HG03097 (cell line): ENCODE measurements at regions not wholly inside any gene's neighbourhood (a gene's known extent, or its start where the extent isn't known, plus 50 kb on each side); places are given as distances from the start of the nearest gene placed in this dataset.

ENCODE experiments used
- ATAC-seq: cut with Tn5 transposase; IDR thresholded peaks from one replicate; pipeline ENCODE4 v1.9.1; 2021; ENCODE audit not compliant: unreplicated experiment, low FRiP score

DNA sequence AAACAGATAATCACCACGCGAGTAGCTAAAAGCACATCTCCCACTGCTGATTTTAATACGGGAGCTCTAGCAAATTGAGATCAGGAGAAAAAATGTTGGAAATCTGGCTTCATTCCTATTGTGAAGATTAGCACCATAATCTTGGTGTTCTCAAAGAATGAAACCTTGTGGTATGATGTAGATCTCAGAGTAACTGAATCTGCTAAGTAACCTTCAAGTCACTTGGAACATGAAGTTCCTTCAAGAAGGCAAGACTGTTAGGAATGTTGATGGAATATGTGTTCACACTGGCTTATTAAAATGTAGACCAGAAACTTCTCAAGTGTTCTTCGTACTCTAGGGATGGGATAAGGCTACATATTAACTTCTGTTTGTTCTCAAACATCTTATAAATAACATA lies 117.4 kb upstream of the CHRM3 start:
- ATAC-seq, result no peak

DNA sequence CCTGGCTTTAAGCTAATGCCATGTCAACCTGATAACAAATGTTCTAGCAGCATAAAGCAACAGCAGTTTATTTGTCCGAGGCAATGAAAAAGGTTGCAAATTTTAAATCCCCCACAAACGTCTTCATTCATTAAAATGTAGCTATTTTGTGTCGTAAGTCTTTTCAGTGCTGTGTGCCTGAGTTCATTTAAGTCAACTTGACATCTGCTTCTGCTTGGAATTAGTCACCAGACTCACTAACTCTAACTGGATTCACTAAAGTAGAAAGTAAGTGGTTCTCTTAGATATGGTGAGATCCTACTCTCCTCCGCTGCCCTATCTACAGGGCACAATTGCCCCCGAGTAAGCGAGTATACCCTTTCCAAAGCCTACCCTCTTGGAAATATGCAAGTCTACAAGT lies 118.4 kb upstream of the CHRM3 start:
- ATAC-seq, result no peak

DNA sequence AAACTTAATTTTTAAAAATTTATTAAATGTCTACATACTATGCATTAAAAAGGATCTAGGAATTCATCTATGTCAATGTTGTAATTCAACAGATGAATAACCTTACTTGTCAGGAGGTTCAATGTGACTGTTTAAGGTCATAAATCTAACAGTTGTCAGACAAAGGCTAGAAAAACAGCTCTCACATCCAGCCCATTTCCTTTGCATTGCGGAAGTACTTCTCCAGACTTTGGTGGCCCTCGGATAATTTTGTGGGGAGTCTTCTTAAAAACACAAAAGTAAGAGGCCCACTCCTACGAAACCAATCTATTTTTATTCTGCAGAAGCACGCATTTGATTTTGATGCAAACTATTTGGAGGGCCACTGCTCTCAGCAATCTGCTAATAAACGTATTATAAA lies 122.6 kb upstream of the CHRM3 start:
- no peak for ATAC-seq

DNA sequence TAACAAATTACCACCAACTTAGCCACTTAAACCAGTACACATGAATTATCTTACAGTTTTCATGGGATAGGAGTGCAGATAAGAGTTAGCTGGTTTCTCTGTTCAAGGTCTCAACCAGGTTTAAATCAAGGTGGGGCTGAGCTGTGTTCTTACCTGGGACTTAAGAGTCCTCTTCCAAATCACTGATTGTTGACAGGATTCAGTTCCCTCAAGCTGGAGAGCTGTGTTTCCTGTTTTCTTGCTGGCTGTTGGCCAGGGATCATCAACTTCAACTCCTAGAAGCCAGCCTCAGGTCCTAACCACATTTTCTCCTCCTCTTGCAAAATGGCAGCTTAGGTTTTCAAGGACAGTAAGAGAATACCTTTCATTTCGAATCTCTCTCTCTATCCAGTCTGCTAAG lies 123.8 kb upstream of the CHRM3 start:
- ATAC-seq, result no peak

DNA sequence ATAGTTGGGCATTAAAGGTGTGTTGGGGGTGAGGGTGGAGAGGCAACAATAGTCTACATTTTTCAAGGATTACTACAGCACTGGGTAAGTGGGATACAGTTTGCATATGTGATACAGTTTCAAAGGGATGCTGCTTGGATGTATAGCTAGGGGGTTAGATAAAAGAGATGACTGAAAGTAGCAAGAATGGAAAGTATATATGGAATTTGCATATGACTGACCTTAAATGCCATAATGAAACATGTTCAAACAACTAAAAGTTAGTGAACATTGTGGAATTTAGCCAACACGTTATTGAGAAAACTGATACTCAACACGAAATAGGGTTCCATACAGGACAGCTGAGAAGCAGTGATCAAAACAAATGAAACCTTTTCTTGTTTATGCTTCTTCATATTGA lies 124.8 kb upstream of the CHRM3 start:
- no peak for ATAC-seq

DNA sequence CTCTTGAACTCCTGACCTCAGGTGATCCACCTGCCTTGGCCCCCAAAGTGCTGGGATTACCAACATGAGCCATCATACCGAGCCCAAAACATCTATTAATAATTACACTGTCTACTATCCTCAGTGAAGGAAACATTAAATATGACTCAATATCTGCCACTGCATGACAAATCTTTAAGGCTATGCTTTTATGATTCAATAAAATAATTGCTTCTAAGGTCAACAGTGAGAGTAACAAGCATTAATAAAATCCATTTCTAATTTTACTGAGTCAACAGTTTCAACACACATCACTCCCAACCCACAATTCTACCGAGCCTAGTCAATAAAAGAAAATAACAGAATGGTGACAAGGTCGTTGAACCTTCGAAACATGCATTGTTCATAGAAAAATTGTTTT lies 125.5 kb upstream of the CHRM3 start:
- no peak for ATAC-seq

DNA sequence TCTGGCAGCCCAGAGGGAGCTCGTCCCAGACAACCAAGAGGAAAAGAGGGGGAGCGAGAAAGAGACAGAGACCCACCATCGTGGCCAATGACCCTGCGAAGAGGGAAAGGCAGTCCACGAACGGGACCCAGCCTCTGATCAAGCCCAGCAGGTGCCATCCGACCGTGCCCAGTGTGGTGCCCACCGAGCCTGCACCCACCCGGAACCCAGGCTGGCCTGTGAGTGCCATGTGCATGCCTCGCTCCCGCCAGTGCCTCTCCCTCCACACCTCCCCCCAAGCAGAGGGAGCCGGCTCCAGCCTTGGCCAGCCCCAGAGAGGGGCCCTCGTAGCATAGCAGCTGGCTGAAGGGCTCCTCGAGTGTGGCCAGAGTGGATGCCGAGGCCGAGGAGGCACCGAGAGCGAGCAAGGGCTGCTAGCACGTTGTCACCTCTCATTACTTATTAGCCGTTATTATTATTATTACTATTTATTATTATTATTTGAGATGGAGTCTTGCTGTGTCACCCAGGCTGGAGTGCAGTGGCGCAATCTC lies 130.7 kb upstream of the CHRM3 start:
- no peak for ATAC-seq

DNA sequence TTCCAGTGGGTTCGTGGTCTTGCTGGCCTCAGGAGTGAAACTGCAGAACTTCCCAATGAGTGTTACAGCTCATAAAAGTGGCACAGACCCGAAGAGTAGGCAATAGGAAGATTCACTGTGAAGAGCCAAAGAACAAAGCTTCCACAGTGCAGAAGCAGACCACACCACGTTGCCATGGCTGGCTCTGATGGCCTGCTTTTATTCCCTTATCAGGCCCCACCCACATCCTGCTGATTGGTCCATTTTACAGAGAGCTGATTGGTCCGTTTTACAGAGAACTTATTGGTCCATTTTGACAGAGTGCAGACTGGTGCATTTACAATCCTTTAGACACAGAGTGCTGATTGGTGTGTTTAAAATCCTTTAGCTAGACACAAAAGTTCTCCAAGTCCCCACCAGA lies 131.4 kb upstream of the CHRM3 start:
- ATAC-seq, result no peak

DNA sequence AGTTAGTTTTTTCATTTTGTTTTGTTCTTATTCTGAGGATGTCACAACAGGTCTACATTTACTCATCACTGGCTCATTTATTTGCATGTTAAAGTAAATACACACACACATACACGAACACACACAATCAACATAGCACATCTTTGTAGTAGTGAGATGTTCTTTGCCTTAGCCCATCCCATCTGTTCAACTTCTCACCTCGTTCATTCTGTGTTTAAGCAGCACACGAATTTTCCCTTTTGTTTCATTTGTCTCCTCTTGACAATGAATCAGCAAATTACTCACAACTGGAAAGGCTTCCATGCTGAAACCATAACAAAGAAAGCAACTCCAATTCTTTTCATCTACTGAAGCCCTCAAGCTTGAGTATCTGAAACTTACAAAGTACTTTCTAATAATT lies 133.3 kb upstream of the CHRM3 start:
- no peak for ATAC-seq

DNA sequence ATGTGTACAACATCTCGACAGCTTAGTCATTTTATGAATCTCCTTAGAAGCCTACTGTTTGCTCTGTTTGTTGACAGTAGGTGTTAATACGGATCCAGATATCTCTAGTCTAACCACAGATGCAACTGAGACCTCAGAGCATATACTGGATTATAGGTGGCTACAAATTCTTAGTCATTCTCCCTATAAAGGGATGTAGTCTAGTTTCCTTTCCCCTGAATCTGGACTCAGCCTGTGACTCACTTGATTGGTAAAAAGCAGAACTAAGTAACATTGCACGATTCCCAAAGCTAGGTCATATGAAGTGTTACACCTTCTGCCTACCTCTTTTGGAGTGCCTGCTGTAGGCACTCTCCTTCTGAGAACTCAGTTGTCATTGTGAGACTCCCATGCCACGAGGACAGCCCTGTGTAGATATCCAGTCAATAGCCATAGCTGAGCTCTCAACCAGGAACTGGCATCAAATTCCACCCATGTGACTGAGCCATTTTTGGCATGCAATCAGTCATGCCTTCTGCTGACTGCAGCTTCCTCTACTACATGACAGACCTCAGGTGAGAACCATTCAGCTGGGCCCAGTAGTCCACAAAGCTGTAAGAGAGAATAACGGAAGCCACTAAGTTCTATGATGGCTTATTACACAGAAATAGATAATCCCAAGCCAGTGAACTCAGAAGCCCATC lies 135.9 kb upstream of the CHRM3 start:
- no peak for ATAC-seq

DNA sequence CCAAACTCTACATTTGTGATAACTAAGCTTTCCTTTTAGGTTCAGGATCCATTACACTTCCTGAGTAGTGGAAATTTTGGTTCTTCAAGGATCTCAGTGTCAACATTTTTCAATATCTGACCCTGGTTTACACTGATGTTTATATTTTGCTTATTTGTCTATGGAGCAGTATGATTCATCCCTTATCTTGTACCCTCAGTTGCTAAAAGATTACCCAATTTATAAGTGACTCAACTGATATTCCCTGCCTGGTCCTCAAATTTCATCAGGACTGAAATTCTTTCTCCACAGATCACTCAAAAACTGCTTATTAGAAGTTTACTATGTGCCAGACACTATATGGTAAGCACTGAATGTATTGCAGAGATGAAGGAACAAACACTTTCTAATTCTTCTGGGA lies 139.1 kb upstream of the CHRM3 start:
- no peak for ATAC-seq

DNA sequence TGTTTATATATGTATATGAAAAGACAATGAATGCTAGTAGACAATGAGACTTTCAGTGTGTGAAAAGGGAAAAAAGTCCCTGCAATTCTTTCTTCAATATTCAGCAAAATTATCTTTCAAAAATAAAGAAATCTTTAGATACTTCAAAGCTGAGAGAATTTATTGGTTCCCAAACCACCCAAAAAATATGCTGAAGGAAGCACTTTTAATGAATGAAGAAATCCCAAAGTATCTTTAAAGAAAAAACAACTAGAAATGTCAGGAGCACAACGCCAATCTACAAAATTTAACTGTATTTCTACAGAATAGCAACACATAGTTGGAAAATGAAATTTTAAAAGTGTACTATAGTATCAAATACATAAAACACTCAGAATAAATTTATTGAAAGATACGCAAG lies 142.3 kb upstream of the CHRM3 start:
- no peak for ATAC-seq

DNA sequence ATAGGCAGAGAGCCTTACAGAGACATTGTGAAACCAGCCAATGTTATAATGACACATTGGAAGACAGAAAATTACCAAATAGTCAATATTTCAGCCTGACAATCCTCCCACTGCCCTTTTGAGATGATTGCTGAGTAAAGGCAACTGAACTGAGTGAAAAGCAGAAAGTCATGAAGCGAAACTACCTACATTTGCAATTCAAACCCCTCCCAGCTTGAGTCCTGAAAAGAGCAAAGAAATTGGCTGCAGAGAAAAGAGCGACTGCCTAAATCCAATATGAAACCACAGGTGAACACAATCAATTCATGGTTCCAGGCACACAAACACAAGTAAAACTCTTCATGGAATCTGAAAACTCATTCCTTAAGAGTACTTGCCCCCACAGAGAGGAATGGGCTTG lies 143.4 kb upstream of the CHRM3 start:
- ATAC-seq, result no peak

DNA sequence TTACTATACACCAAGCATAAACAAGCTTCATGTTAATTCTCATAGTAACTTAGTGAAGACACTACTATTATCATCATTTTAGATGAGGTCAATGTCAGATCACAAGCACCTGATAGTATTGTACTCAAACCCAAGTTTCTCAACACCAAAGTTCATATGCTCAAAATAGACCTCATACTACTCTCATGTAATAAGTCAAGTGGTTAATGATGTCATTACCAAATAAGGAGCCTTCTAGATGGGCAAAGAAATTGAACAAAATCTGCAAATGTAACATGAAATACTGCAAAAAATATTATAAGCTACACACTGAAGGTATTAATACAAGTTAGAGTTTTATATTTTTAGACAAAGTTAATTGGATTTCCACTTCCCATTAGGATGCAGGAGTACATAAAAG lies 144.0 kb upstream of the CHRM3 start:
- ATAC-seq, result no peak

DNA sequence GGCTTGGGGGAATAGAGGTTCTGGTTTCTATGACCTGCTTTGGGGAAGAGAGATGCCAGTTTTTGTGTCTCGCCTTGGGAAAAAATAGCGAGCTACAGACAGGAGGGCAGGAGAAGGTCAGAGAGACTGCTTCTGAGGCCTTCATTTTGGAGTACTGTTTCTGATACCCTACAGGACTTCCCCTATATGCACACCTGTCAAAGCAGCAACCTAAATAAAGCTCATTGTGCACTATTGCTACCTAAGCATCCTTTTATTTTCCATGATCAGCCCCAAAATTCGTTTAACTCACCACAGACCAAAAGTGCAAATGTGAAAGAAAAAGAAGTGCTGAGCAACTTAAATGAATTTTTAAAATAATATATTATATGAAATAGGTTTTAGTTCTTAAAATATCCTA lies 145.6 kb upstream of the CHRM3 start:
- ATAC-seq, result no peak

DNA sequence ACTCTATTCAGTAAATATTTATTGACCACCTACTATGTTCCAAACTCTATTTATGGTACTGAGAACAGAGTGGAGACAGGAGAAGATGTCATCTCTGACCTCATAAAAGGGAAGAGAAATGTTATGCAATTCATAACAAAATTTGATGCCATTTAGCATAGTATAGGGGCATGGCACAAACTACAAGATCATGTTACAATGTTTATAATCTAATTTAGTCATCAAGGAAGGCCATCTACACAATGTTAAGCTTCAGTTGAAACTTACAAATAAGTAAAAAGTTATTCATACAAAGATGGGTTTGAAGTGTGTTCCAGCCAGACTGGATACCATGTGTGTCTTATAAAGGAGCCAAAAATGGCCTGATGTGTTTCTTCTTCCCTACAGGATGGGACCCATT lies 146.8 kb upstream of the CHRM3 start:
- ATAC-seq, result no peak

DNA sequence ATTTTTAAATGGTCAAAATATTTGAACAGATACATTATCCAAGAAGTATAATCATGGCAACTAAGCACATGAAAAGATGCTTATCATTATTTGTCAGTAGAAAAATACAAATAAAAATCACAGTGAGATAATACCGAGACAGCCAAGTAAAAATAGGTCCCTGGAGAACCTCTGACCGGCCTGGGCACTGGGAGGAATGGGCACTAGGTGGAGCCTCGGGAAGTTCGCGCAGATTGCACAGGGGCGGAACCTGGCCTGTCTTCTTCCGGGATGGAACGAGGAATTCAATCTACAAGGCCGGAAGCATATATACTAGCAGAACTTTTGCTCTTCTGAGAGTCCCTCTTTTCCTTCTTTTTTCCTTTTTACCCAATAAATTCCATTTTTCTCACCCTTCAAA lies 148.5 kb upstream of the CHRM3 start:
- no peak for ATAC-seq

DNA sequence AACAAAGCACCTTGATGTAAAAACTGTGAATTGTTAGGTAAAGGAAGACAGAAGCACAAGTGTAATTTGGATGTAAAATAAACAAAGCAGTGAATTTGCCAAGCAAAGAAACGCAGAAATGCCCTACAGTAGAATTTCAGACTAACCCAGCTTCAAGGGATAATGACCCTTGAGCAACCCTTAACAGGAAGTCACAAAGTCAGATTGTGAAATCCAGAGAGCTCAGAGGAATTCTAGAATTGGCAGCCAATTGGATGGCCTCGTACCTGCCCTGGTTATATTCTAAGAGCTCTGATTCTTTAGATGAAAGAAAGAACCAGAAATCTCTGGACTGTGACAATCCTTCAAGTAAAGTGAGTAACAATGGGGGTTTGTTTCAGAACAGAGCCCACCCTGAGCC lies 152.7 kb upstream of the CHRM3 start:
- no peak for ATAC-seq

DNA sequence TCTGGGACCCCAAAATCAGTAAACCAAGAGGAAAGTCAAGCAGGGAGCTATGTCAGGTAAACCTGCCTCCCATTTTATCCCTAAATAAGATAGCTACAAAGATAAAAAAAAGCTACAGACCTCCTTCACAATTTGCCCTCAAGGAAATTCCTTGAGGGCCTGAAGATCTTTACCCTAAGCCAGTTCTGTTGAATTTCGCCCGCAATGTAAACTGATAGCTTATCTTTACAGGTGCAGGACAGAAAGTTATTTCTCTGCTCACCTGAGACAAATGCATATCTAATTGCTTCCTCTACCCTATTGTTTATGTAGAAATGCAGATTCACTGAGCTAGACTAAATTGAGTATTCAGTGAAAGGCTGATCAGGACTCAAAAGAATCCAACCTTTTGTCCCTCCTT lies 153.4 kb upstream of the CHRM3 start:
- no peak for ATAC-seq

DNA sequence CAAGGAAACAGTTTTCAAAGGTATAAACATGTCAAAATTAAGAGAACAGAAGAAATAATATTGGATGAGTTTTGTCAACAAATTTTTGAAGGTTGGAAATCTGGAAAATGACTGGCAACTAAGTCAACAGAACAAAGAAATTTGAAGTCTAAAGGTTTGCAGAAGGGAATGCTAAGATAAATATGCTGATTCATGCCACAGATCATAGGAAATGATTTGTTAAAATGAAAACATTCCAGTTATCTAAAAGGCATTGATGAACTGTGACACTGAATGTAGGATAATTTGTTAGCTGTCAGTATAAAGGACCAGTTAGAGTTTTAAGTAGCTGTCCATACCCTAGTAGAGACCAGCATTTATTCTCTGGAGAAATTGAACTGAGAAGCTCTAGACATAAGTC lies 157.9 kb upstream of the CHRM3 start:
- ATAC-seq, result no peak

DNA sequence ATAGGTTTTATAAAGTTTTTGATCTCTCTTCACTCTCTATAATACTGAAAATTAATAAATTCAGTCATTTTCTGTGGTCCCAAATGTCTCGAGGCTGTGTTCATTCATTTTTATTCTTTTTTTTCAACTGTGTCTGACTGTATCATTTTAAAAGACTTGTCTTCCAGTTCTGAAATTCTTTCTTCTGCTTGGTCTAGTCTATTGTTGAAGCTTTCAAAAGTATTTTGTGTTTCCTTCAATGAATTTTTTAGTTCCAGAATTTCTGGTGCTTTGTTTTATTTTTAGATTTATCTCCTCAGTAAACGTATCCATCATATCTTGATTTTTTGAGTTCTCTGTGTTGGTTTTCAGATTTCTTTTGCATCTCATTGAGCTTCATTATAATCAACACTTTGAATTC lies 161.0 kb upstream of the CHRM3 start:
- no peak for ATAC-seq

DNA sequence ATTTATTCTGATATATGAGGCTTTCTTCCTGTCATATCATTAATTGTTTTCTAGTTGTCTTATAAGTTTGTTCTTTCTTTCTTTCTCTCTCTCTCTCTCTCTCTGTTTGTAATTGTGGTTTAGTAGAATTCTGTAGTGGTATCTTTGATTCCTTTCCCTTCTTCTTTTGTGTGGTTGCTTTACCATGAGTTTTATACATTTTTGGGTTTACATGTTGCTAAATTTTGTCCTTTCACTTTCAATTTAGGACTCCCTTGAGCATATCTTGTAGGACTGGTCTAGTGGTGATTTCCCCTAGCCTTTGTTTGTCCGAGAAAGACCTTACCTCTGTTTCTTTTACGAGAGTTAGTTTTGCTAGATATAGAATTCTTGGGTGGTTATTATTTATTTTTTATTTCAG lies 162.3 kb upstream of the CHRM3 start:
- ATAC-seq, result no peak

DNA sequence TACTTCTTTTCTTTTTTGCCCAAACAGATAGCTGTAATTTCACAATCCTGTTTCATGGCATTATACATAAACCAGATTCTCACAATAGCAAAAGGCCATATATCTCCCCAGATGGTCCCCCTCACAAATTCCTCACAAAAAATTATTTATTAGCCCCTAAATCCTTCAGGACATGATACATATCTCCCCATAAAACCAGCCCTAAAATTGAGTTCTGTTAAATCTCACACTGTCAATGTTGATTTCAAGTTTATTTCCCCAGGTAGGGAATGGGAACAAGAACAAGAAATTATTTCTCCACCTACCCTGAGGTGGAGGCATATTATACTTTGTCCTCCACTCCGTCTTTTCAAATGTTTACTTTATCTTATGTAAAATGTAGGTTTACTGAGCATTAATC lies 163.4 kb upstream of the CHRM3 start:
- no peak for ATAC-seq
